DMS114 treated with DMSO at 0.1 percent for 48 hours (cell line): ENCODE measurements at regions not wholly inside any gene's neighbourhood (a gene's known extent, or its start where the extent isn't known, plus 50 kb on each side); places are given as distances from the start of the nearest gene placed in this dataset.
A peak's percentile ranks its signal among the peaks of the same experiment; 100 is the strongest.

Source experiments
- DNase-seq: peaks from one replicate; lab custom pipeline; 2025; ENCODE audit not compliant: unreplicated experiment; lab: John Stamatoyannopoulos, UW

DNA sequence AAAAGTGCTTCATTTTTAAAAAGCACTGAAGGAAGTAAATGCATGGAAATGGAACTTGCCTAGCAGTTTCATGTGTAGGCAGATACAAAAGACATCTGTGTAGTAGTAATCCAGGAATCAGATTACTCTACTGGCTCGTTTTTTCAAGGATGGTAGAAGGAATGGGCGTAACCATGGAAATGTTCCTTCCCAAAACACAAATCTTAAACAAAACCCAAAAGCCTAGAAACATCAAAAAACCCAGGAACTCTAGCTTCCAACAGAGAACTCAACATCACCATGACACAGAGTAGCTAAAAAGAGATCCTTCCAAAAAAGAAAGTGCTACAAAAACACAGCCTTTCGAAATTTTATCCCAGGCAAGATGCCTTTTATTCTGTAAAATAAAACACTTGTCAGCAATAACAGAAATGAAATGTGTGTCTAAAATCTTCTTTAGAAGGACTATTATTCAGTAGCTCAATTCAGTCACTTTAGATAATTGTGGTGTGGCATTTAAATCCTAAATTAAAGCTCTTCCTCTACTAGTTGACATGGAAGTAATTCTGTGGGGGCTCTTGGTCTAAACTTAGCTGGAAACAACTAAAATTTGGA lies 81.7 kb downstream of the FAM217A start:
- DNase-seq = no peak

- DNase-seq = no peak
Observed at GRCh38 chr6:3999800-4000661, 78.9 kb downstream of the FAM217A start.

- no peak for DNase-seq
Observed at GRCh38 chr6:4004249-4004648, 74.7 kb downstream of the FAM217A start.

- DNase-seq = peak; percentile 74
Observed at GRCh38 chr6:4008324-4009047, 70.5 kb downstream of the FAM217A start.

GRCh38 chr6:4009486-4009885 lies 69.5 kb downstream of the FAM217A start:
- DNase-seq = no peak

- no peak for DNase-seq
Observed at GRCh38 chr6:4010048-4010447, 68.9 kb downstream of the FAM217A start.

- DNase-seq = no peak
Observed at GRCh38 chr6:4010689-4011090, 68.2 kb downstream of the FAM217A start.

GRCh38 chr6:4012826-4013225 lies 66.1 kb downstream of the FAM217A start:
- no peak for DNase-seq

GRCh38 chr6:4017058-4017739 lies 61.7 kb downstream of the FAM217A start:
- DNase-seq = no peak

DNA sequence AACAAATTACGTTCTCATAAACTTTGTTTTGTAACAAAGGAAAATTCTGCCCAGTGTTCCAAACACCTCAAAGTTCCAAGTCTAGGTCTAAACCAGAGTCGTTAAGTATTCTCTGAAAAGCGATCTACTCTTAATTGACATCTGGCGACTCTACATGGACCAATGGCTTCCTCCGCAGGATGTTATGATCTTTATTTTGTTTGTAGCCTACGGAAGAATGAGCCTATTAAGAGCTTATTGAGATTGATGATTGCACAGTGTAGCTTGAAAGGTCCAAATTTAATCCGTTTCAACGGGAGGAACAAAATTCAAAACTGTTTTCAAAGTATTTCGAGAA lies 61.1 kb downstream of the FAM217A start:
- peak; percentile 63 for DNase-seq

DNA sequence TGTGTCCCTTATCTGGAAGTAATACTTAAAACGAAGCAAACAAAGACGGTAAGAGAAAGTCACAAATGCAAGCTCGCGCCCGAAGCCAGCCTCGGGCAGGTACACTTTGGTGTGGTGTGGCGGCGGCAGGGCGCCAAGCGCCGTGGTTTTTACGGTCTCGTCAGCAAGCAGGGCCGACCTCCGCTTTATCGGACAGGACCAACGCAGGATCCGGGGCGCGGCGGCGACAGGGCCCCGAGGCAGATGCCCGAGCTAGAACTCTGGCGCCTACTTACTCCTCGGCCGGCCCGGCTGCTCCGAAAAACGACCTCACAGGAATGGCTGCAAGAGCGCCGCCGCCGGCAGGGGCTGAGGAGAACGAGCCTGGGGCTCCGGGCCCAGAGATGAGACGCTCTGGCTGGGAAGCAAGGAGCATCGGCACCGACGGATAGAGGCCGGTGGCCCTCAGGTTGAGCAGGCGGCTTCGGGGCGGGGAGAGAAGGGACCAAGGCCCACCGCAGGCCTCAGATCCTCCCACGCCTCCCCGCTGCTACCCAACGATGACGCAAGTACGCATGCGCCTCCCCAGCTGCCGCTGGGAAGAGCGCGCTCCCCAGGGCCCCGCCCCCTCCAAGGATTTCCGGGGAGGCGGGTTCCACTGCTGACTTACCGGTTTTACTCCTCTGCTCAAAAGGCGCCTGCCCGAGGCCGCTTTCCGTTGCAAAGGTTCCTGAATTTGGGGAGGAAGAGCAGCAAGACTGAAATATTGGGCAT lies 60.6 kb downstream of the FAM217A start:
- DNase-seq = peak; percentile 95
